GM12878 (cell line): ENCODE measurements at regions not wholly inside any gene's neighbourhood (a gene's known extent, or its start where the extent isn't known, plus 50 kb on each side); places are given as distances from the start of the nearest gene placed in this dataset.

ENCODE experiments used
- CTCF ChIP-seq, 3 experiments: IDR thresholded peaks in 2 of 3; conservative IDR thresholded peaks in 1 of 3; 2 replicates each; pipeline ENCODE4 v1.5.1; 2011; ENCODE audit warnings: low read depth in 3 of 3, low read length in 3 of 3, mild to moderate bottlenecking in 3 of 3, control low read depth in 2 of 3, moderate library complexity in 2 of 3, inconsistent platforms in 1 of 3, mixed read lengths in 1 of 3; ENCODE audit not compliant: control insufficient read depth in 2 of 3, insufficient read depth in 1 of 3; ENCODE audit errors: extremely low read depth in 1 of 3
- GABPA ChIP-seq: IDR thresholded peaks from 2 replicates; pipeline ENCODE4 v1.6.1; 2014; ENCODE audit warnings: antibody characterized with exemption, low read depth, mild to moderate bottlenecking, inconsistent platforms
- HCFC1 ChIP-seq: fragments of 150-350 bp; IDR thresholded peaks from 2 replicates; pipeline ENCODE4 v1.6.1; 2014; ENCODE audit warnings: low read length
- HDAC6 ChIP-seq: fragments of 200-600 bp; sonication (generic); IDR thresholded peaks from one replicate; pipeline ENCODE4 v1.8.0; 2017; ENCODE audit warnings: antibody characterized with exemption; ENCODE audit not compliant: unreplicated experiment
- REST ChIP-seq: IDR thresholded peaks from 2 replicates; pipeline ENCODE4 v1.6.1; 2012; ENCODE audit warnings: mild to moderate bottlenecking, low read depth, low read length

- no peak for TF ChIP-seq CTCF (IDR thresholded peaks at IDR 0.05 in 2 of 3, conservative IDR thresholded peaks at IDR 0.05 in 1 of 3; ENCODE audit: control insufficient read depth in 2 of 3, extremely low read depth in 1 of 3, insufficient read depth in 1 of 3, low read depth in 3 of 3, low read length in 3 of 3)
- TF ChIP-seq HCFC1 = no peak
- TF ChIP-seq REST = no peak
- TF ChIP-seq GABPA = no peak
- TF ChIP-seq HDAC6 = no peak
Observed at GRCh38 chr12:73235387-73235786, 963.2 kb downstream of the TRHDE start.
